ENCODE measurements at regions not wholly inside any gene's neighbourhood (a gene's known extent, or its start where the extent isn't known, plus 50 kb on each side); places are given as distances from the start of the nearest gene placed in this dataset.

DNA sequence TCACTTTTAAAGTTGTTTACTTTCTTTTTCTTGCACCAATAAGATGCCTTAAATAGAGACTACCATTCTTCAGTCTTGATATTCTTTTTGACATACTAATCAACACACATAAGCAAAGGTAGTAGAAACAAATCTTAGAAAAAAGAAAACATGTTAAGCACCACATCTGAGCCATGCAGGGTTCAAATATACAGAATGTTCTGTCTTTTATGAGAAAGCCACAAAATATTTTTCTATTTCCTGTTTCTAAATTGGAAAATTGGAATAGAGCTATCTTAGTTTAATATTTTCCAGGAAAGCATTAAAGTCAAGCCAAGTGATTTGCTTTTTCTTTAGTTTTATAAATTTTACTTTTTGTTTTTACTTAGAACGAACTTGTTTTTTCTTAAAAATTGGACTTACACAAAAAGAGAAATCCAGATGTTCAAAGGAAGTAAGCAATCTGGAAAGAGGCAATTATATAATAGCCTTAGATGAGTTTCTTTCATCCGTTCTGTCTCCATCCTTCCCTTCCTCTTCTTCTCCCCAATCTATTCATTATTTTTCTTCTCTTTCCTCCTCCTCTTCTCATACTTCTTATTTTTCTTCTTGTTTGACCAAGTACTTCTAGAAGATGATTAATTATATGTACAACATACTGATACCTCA is 731.7 kb downstream of the SQOR start:
- FAIRE-seq (peak; percentile 8), DNase-seq (no peak)
- Histone ChIP-seq H3K36me3 (ENCODE audit: control insufficient read depth in 2 of 3, insufficient read depth in 3 of 3, low read length in 3 of 3) (no peaks in the 10 kb centered on the region), H3K4me3 (ENCODE audit: low read length in 3 of 3) (no peak overlapping the region), H3K9ac (ENCODE audit: low read length in 3 of 3) (no peak overlapping the region), H3K27me3 (ENCODE audit: control insufficient read depth, insufficient read depth, low read length) (no peaks in the 10 kb centered on the region), H3K9me3 (ENCODE audit: control insufficient read depth in 2 of 3, insufficient read depth in 1 of 3, low read length in 3 of 3) (peaks cover 0 to 6% (median 0%) of the 10 kb centered on the region in 3 donors), H3K4me1 (ENCODE audit: control insufficient read depth in 2 of 3, insufficient read depth in 2 of 3, low read depth in 1 of 3, low read length in 3 of 3) (no peaks in the 10 kb centered on the region), H3K27ac (ENCODE audit: low read depth in 2 of 2, low read length in 2 of 2) (peak overlapping the region in 1 of 2 donors; percentile 5)
- TF ChIP-seq, protein P1, sequence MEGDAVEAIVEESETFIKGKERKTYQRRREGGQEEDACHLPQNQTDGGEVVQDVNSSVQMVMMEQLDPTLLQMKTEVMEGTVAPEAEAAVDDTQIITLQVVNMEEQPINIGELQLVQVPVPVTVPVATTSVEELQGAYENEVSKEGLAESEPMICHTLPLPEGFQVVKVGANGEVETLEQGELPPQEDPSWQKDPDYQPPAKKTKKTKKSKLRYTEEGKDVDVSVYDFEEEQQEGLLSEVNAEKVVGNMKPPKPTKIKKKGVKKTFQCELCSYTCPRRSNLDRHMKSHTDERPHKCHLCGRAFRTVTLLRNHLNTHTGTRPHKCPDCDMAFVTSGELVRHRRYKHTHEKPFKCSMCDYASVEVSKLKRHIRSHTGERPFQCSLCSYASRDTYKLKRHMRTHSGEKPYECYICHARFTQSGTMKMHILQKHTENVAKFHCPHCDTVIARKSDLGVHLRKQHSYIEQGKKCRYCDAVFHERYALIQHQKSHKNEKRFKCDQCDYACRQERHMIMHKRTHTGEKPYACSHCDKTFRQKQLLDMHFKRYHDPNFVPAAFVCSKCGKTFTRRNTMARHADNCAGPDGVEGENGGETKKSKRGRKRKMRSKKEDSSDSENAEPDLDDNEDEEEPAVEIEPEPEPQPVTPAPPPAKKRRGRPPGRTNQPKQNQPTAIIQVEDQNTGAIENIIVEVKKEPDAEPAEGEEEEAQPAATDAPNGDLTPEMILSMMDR (IDR thresholded peaks at IDR 0.05; ENCODE audit: borderline replicate concordance, extremely low read depth, insufficient read depth): no peak
- intact Hi-C loops (cut with DNase I): no loop called here

DNA sequence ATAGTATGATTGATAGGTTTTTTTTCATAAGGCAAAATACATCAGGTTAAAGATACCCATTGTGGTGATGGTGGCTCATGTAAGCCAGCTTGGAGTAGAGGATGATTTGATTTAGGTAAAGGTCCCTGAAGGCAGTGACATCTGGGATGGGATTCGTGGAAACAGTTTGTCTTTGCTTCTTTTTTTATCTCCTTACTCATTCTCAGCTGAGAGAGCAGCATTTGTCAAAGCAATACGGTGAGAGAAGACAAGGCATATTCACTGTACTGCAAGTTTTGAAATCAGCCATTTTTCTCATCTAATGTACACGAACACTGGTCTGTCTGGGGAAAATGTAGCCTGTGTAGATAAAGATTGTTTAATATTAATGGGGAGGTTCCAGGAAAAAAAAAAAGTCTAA is 749.1 kb downstream of the SQOR start:
- Histone ChIP-seq H3K4me1 (ENCODE audit: control insufficient read depth in 2 of 3, insufficient read depth in 2 of 3, low read depth in 1 of 3, low read length in 3 of 3) (no peaks in the 10 kb centered on the region), H3K27ac (ENCODE audit: low read depth in 2 of 2, low read length in 2 of 2) (no peak overlapping the region), H3K27me3 (ENCODE audit: control insufficient read depth, insufficient read depth, low read length) (no peaks in the 10 kb centered on the region), H3K36me3 (ENCODE audit: control insufficient read depth in 2 of 3, insufficient read depth in 3 of 3, low read length in 3 of 3) (no peaks in the 10 kb centered on the region), H3K9me3 (ENCODE audit: control insufficient read depth in 2 of 3, insufficient read depth in 1 of 3, low read length in 3 of 3) (no peaks in the 10 kb centered on the region), H3K9ac (ENCODE audit: low read length in 3 of 3) (no peak overlapping the region), H3K4me3 (ENCODE audit: low read length in 3 of 3) (no peak overlapping the region)
- no peak for DNase-seq
- TF ChIP-seq, protein P1 (IDR thresholded peaks at IDR 0.05; ENCODE audit: borderline replicate concordance, extremely low read depth, insufficient read depth): no peak
- FAIRE-seq: no peak
- intact Hi-C loops (cut with DNase I): no loop called here

DNA sequence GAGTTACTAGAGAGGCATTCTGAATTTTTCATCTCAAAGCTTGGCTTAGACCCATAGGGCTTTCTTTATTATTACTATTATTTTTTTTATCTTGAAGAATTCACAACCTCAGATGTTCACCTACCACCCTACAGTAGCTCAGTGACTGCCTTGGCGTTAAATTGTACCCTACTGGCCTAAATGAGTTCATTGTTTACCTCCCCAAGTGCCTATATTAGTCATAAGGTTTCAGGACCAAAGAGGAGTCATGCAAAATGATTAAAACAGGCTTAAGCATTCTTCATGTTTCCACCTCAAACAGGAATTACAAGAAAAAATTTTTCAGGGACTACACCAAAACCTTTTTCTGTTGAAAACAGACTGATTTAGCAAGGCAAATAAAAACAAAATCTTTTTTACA is 751.5 kb downstream of the SQOR start:
- Histone ChIP-seq H3K9me3 (ENCODE audit: control insufficient read depth in 2 of 3, insufficient read depth in 1 of 3, low read length in 3 of 3) (peaks cover 0 to 4% (median 0%) of the 10 kb centered on the region in 3 donors), H3K4me1 (ENCODE audit: control insufficient read depth in 2 of 3, insufficient read depth in 2 of 3, low read depth in 1 of 3, low read length in 3 of 3) (no peaks in the 10 kb centered on the region), H3K9ac (ENCODE audit: low read length in 3 of 3) (no peak overlapping the region), H3K4me3 (ENCODE audit: low read length in 3 of 3) (no peak overlapping the region), H3K27me3 (ENCODE audit: control insufficient read depth, insufficient read depth, low read length) (no peaks in the 10 kb centered on the region), H3K27ac (ENCODE audit: low read depth in 2 of 2, low read length in 2 of 2) (no peak overlapping the region), H3K36me3 (ENCODE audit: control insufficient read depth in 2 of 3, insufficient read depth in 3 of 3, low read length in 3 of 3) (no peaks in the 10 kb centered on the region)
- DNase-seq (no peak), FAIRE-seq (no peak)
- TF ChIP-seq, protein P1 (IDR thresholded peaks at IDR 0.05; ENCODE audit: borderline replicate concordance, extremely low read depth, insufficient read depth): no peak
- intact Hi-C loops (cut with DNase I): no loop called here

DNA sequence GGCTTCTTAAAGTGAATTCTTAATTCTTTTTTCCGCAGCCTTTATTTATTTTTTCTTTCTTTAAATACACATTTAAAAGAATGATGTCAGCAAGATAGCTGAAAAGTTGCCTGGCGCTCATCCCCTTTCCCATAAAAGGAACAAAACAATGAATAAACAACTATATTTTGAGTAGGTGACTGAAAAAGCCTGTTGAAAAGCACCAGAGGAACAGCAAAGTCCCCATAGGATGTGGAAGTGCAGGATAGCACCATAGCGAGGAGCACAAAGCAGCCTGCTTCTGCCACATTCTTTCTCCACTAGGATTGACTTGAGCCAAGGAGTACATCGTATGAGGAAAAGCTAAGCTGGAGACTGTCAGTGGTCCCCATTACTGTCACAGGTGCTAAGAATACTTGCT is 754.9 kb downstream of the SQOR start:
- Histone ChIP-seq H3K9me3 (ENCODE audit: control insufficient read depth in 2 of 3, insufficient read depth in 1 of 3, low read length in 3 of 3) (peaks cover 0 to 4% (median 0%) of the 10 kb centered on the region in 3 donors), H3K9ac (ENCODE audit: low read length in 3 of 3) (no peak overlapping the region), H3K27me3 (ENCODE audit: control insufficient read depth, insufficient read depth, low read length) (no peaks in the 10 kb centered on the region), H3K27ac (ENCODE audit: low read depth in 2 of 2, low read length in 2 of 2) (no peak overlapping the region), H3K4me3 (ENCODE audit: low read length in 3 of 3) (no peak overlapping the region), H3K36me3 (ENCODE audit: control insufficient read depth in 2 of 3, insufficient read depth in 3 of 3, low read length in 3 of 3) (no peaks in the 10 kb centered on the region), H3K4me1 (ENCODE audit: control insufficient read depth in 2 of 3, insufficient read depth in 2 of 3, low read depth in 1 of 3, low read length in 3 of 3) (no peaks in the 10 kb centered on the region)
- TF ChIP-seq, protein P1 (IDR thresholded peaks at IDR 0.05; ENCODE audit: borderline replicate concordance, extremely low read depth, insufficient read depth): no peak
- no peak for FAIRE-seq
- intact Hi-C loops (cut with DNase I): no loop called here
- DNase-seq: no peak
